GM12865 (cell line): ENCODE measurements at regions not wholly inside any gene's neighbourhood (a gene's known extent, or its start where the extent isn't known, plus 50 kb on each side); places are given as distances from the start of the nearest gene placed in this dataset.
"Not testable (repeated sequence)": the region's sequence is repeated elsewhere in the genome, so short reads cannot be mapped to it uniquely, and the experiment has no call there.

Experiments
- DNase-seq: peaks from one replicate; pipeline ENCODE4 v3.0.0; 2010; ENCODE audit warnings: low read depth
- H3K4me3 ChIP-seq: 2 replicates; pipeline ENCODE4 v1.5.1; 2011; ENCODE audit warnings: mild to moderate bottlenecking, low read depth, low read length, control low read depth
- TF ChIP-seq, protein P1 (sequence below): IDR thresholded peaks from 2 replicates; pipeline ENCODE4 v1.5.1; 2011; ENCODE audit warnings: low read length, control low read depth, low read depth, inconsistent platforms; ENCODE audit not compliant: insufficient read depth; ENCODE audit errors: missing control alignments

DNA sequence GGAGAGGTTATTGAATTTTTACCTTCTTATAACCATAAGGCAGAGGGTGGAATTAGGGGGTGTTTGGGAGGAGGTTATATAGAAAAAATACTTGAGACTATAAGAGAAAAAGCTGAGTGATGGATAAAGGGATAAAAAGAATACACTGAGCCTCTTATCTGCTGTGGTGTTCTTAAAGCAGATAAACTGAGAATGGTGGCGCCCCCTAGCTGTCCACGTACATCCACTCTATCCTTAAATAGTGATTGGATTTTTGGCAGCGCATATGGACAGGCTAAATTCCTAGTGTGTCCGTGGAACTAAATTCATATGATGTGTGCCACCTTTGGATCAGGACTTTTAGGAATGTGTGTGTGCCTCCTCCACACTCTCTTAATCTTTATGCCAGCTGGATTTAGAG, 121.1 kb downstream of the OXSM start:
- TF ChIP-seq, protein P1, sequence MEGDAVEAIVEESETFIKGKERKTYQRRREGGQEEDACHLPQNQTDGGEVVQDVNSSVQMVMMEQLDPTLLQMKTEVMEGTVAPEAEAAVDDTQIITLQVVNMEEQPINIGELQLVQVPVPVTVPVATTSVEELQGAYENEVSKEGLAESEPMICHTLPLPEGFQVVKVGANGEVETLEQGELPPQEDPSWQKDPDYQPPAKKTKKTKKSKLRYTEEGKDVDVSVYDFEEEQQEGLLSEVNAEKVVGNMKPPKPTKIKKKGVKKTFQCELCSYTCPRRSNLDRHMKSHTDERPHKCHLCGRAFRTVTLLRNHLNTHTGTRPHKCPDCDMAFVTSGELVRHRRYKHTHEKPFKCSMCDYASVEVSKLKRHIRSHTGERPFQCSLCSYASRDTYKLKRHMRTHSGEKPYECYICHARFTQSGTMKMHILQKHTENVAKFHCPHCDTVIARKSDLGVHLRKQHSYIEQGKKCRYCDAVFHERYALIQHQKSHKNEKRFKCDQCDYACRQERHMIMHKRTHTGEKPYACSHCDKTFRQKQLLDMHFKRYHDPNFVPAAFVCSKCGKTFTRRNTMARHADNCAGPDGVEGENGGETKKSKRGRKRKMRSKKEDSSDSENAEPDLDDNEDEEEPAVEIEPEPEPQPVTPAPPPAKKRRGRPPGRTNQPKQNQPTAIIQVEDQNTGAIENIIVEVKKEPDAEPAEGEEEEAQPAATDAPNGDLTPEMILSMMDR: peak; percentile 54
- peak; percentile 64 for DNase-seq
- no peak overlapping the region for H3K4me3 ChIP-seq

DNA sequence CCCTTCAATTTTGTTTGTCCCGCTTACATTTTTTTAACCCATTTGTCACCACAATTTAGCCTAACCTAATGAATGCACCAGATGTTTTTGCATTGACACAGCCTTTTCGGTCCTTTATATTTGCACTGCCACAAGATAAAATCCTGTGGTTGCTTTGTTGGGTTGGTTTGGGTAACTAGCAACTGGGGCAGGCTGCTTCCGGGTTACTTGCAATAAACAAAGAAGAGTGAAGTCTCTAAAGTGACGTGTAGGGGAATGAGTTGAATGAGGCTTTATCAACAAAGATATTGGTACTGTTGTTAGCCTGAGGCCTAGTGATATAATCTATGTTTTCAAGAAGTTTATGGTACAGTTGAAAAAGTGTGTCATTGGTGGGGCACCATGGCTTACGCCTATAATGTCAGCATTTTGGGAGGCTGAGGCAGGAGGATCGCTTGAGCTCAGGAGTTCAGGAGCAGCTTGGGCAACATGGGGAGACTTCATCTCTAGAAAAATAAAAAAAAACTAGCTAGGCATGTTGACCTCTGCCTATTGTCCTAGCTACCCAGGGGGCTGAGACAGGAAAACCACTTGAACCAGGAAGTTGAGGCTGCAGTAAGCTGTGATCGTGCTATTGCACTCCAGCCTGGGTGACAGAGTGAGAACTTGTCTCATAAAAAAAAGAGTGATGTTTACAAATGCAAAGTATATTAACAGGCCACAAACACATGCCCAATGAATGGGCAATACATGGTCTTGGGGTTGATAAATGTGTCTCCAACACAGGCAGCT, 121.8 kb downstream of the OXSM start:
- no peak overlapping the region for H3K4me3 ChIP-seq
- no peak for DNase-seq
- TF ChIP-seq, protein P1: no peak

DNA sequence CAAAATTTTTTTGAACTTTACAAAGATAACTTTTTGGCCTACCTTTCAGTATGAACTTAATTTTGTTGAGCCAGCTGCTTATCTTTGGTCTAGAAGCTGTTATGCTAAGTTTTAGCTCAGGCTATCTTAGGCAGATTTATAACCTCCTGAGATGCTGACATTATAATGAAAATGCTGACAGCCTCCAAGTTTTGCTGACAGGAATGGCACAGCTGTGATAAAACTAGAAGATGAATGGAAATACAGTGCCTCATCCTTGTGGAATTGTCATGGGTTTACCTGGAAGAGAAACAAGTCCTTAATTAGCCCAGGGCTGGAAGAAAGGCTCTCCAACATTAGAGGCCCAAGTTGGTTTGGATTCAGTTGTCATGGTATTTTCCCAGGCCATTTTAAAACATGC, 123.3 kb downstream of the OXSM start:
- TF ChIP-seq, protein P1: no peak
- no peak overlapping the region for H3K4me3 ChIP-seq
- DNase-seq: no peak

DNA sequence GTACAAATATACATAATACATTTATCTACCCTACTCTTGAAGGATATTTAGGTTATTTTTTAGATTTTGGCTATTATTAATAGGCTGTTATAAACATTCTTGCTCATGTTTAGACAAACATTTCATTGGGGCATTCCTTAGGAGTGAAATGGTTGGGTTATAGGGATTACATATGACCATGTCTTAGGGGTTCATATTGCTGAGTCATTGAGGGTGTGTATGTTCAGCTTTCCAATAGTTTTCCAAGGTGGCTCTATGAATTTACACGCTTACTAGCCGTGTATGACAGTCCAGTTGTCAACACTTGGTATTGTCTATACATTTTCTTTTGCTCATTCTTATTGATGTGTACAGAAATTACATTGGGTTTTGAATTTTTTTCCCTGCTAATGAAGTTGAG, 125.8 kb downstream of the OXSM start:
- H3K4me3 ChIP-seq: no peak overlapping the region
- no peak for DNase-seq
- TF ChIP-seq, protein P1: no peak

DNA sequence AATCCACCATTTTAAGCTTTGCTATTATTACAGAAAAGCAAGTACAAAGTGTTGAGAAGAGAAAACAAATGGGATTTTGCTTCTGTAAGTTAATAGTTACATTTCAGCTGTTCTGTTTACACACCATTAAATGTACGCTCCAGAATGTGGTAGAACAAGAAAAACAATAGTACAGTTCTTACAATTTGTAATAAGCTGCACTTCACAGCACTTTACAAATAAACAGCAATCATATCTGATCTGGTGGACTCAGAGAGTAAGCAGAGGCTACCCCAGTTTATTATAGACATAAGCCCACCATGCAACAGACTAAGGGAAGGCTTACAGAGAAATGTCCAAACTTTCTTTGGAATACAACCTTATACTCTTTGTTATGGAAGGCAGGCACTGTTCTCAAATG, 126.4 kb downstream of the OXSM start:
- TF ChIP-seq, protein P1: no peak
- no peak for DNase-seq
- no peak overlapping the region for H3K4me3 ChIP-seq

DNA sequence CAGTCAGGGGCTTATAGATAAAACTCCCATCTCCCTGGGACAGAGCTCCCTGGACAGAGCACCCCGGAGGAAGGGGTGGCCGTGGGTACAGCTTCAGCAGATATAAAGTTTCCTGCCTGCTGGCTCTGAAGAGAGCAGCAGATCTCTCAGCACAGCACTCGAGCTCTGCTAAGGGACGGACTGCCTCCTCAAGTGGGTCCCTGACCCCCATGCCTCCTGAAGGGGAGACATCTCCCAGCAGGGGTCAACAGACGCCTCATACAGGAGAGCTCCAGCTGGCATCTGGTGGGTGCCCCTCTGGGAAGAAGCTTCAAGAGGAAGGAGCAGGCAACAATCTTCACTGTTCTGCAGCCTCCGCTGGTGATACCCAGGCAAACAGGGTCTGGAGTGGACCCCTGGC, 142.1 kb downstream of the OXSM start:
- not testable (repeated sequence) for H3K4me3 ChIP-seq, DNase-seq

DNA sequence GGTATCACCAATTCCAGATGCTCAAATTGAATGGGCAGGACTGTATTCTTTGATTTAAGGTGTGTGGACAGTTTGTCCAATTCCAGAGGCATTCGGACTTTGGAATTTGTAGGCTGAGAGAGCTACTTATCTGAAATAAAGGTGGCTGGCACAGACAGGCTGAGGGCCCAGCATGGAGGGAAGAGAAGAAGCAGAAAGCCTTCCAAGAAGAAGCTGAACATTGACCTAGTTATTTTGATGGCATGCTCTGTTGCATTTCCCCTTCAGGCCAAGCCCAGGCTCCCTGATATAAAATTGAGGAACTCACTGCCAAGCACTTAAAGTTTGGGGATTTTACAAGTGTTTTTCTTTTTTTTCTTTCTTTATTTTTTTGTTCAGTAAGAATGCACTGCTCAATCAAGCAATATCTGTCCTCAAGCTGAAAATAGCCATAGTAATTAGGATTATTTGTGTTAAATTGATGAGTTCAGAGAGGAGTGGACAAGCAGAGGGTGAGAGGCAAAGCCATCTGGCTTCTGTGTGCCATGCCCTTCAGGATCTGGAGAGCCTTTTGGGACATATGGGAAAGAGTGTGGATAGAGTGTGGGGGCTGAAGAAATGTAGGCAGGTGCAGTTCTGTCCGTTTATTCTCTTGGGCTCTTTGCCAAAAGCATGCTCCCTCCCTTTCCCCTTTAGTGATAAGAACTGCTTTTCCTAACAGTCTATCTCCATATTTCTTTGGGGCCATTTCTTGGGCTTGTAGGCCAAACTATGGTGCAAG, 148.9 kb downstream of the OXSM start:
- no peak overlapping the region for H3K4me3 ChIP-seq
- TF ChIP-seq, protein P1: no peak
- no peak for DNase-seq
